ENCODE measurements at regions not wholly inside any gene's neighbourhood (a gene's known extent, or its start where the extent isn't known, plus 50 kb on each side); places are given as distances from the start of the nearest gene placed in this dataset.

DNA sequence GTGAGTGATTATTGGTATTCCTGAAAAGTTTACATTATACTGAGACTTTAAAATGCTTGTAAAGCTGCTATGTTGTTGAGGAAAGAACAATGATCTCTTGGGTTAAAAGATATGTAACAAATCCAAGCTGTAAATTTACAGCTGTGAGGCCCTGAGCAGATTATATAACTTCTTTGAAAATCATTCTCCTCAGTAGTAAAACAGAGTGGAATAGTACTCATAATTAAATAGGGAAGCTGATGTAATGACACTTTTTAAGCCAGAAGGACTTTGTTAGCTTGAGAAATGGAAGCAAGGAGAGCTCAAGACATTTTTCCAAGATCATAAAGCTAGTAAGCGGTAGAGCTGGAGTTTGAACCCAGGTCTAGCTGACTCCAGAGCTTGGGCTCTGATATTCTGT, 363.9 kb downstream of the TMEM135 start:
- TF ChIP-seq, protein P1, sequence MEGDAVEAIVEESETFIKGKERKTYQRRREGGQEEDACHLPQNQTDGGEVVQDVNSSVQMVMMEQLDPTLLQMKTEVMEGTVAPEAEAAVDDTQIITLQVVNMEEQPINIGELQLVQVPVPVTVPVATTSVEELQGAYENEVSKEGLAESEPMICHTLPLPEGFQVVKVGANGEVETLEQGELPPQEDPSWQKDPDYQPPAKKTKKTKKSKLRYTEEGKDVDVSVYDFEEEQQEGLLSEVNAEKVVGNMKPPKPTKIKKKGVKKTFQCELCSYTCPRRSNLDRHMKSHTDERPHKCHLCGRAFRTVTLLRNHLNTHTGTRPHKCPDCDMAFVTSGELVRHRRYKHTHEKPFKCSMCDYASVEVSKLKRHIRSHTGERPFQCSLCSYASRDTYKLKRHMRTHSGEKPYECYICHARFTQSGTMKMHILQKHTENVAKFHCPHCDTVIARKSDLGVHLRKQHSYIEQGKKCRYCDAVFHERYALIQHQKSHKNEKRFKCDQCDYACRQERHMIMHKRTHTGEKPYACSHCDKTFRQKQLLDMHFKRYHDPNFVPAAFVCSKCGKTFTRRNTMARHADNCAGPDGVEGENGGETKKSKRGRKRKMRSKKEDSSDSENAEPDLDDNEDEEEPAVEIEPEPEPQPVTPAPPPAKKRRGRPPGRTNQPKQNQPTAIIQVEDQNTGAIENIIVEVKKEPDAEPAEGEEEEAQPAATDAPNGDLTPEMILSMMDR (IDR thresholded peaks at IDR 0.05 in 4 of 5, conservative IDR thresholded peaks at IDR 0.05 in 1 of 5), result no peak
- no peak for TF ChIP-seq POLR2A (IDR thresholded peaks at IDR 0.05)
